GM18507 (cell line): ENCODE measurements at regions not wholly inside any gene's neighbourhood (a gene's known extent, or its start where the extent isn't known, plus 50 kb on each side); places are given as distances from the start of the nearest gene placed in this dataset.

Source experiments
- DNase-seq: peaks from one replicate; pipeline ENCODE4 v3.0.0; 2011; ENCODE audit warnings: low read depth; ENCODE audit not compliant: insufficient read length; ENCODE audit errors: extremely low spot score
- FAIRE-seq: peaks from 2 replicates; lab custom pipeline; 2011; peaks lifted over from hg19 to GRCh38; lab: Jason Lieb, UNC

- FAIRE-seq = no peak
Observed at GRCh38 chr9:17846948-17847655, 268.2 kb downstream of the SH3GL2 start.

GRCh38 chr9:17847908-17848307 is 269.0 kb downstream of the SH3GL2 start:
- FAIRE-seq (no peak), DNase-seq (no peak)

More at GRCh38 chr9:17846948-17847655, 268.2 kb downstream of the SH3GL2 start:
- no peak for DNase-seq

GRCh38 chr9:17852108-17852507 is 273.2 kb downstream of the SH3GL2 start:
- FAIRE-seq (no peak), DNase-seq (no peak)

- FAIRE-seq (no peak), DNase-seq (no peak)
Observed at GRCh38 chr9:17854487-17854886, 275.6 kb downstream of the SH3GL2 start.

- FAIRE-seq (no peak), DNase-seq (no peak)
Observed at GRCh38 chr9:17856995-17857394, 278.1 kb downstream of the SH3GL2 start.

- FAIRE-seq (no peak), DNase-seq (no peak)
Observed at GRCh38 chr9:17859228-17859627, 280.4 kb downstream of the SH3GL2 start.

GRCh38 chr9:17859987-17860386 is 281.1 kb downstream of the SH3GL2 start:
- DNase-seq (no peak), FAIRE-seq (no peak)

- FAIRE-seq (no peak), DNase-seq (no peak)
Observed at GRCh38 chr9:17862101-17862500, 283.2 kb downstream of the SH3GL2 start.

- FAIRE-seq (no peak), DNase-seq (no peak)
Observed at GRCh38 chr9:17862629-17863028, 283.8 kb downstream of the SH3GL2 start.

GRCh38 chr9:17863213-17863883 is 284.5 kb downstream of the SH3GL2 start:
- DNase-seq = peak; percentile 3
- peak; percentile 81 for FAIRE-seq

- DNase-seq = no peak
- no peak for FAIRE-seq
Observed at GRCh38 chr9:17863924-17864323, 285.1 kb downstream of the SH3GL2 start.

- FAIRE-seq = no peak
- DNase-seq = no peak
Observed at GRCh38 chr9:17864951-17865350, 286.1 kb downstream of the SH3GL2 start.

- FAIRE-seq (no peak), DNase-seq (no peak)
Observed at GRCh38 chr9:17865881-17866280, 287.0 kb downstream of the SH3GL2 start.

GRCh38 chr9:17870722-17871121 is 291.9 kb downstream of the SH3GL2 start:
- DNase-seq (no peak), FAIRE-seq (no peak)

- DNase-seq = no peak
- no peak for FAIRE-seq
Observed at GRCh38 chr9:17871213-17871890, 292.5 kb downstream of the SH3GL2 start.

- DNase-seq (no peak), FAIRE-seq (no peak)
Observed at GRCh38 chr9:17875886-17876285, 297.0 kb downstream of the SH3GL2 start.

- FAIRE-seq = no peak
- DNase-seq = no peak
Observed at GRCh38 chr9:17876687-17877086, 297.8 kb downstream of the SH3GL2 start.

- peak; percentile 44 for FAIRE-seq
Observed at GRCh38 chr9:17878810-17879370, 300.0 kb downstream of the SH3GL2 start.

GRCh38 chr9:17881371-17881770 is 302.5 kb downstream of the SH3GL2 start:
- FAIRE-seq = no peak
- no peak for DNase-seq

More at GRCh38 chr9:17878810-17879370, 300.0 kb downstream of the SH3GL2 start:
- no peak for DNase-seq
